Gastrocnemius medialis (tissue), 4 donors: ENCODE measurements at regions not wholly inside any gene's neighbourhood (a gene's known extent, or its start where the extent isn't known, plus 50 kb on each side); places are given as distances from the start of the nearest gene placed in this dataset.

Experiments used
- ATAC-seq, 2 donors: fragments of 150-250 bp; one replicate each; pipeline ENCODE4 v1.9.1; 2016
- DNase-seq, 2 donors: peaks; one replicate each; pipeline ENCODE4 v3.0.0-alpha.2; 2019
- H3K27ac ChIP-seq, 4 donors: fragments of 200-600 bp; sonication (generic); 1 replicate in 1 of 4; 2 replicates in 3 of 4; pipeline ENCODE4 v1.5.1; 2016 to 2018; ENCODE audit warnings: mild to moderate bottlenecking in 2 of 4, moderate library complexity in 1 of 4
- H3K27me3 ChIP-seq, 3 donors: fragments of 200-600 bp; sonication (generic) in 2 of 3; 1 replicate in 1 of 3; 2 replicates in 2 of 3; pipeline versions ENCODE4 v1.5.1 to v1.6.0; 2016 to 2019; ENCODE audit warnings: mild to moderate bottlenecking in 1 of 3, moderate library complexity in 1 of 3
- H3K36me3 ChIP-seq, 2 donors: fragments of 200-600 bp; sonication (generic) in 1 of 2; one replicate each; pipeline ENCODE4 v1.5.1; 2017 to 2018
- H3K4me1 ChIP-seq, 2 donors: fragments of 200-600 bp; sonication (generic) in 1 of 2; one replicate each; pipeline ENCODE4 v1.5.1; 2016 to 2017; ENCODE audit warnings: mild to moderate bottlenecking in 2 of 2
- H3K4me3 ChIP-seq, 4 donors: fragments of 200-600 bp; sonication (generic) in 3 of 4; 1 replicate in 1 of 4; 2 replicates in 3 of 4; pipeline ENCODE4 v1.5.1; 2016 to 2019; ENCODE audit warnings: mild to moderate bottlenecking in 2 of 4
- H3K9me3 ChIP-seq, 3 donors: fragments of 200-600 bp; sonication (generic) in 2 of 3; 1 replicate in 1 of 3; 2 replicates in 2 of 3; pipeline ENCODE4 v1.5.1; 2016 to 2019
- CTCF ChIP-seq, 5 experiments: fragments of 450-650 bp in 3 of 5; fragments of 200-600 bp in 2 of 5; sonication (generic) in 2 of 5; IDR thresholded peaks in 4 of 5; conservative IDR thresholded peaks in 1 of 5; 1 replicate in 4 of 5; 2 replicates in 1 of 5; pipeline ENCODE4 v1.5.1; 2016 to 2019; ENCODE audit warnings: antibody characterized with exemption in 5 of 5, mild to moderate bottlenecking in 3 of 5, moderate library complexity in 3 of 5
- POLR2A ChIP-seq, 2 donors: fragments of 450-650 bp; IDR thresholded peaks; one replicate each; pipeline ENCODE4 v1.6.1; 2017; ENCODE audit warnings: antibody characterized with exemption in 2 of 2, mild to moderate bottlenecking in 2 of 2, moderate library complexity in 2 of 2
- in situ Hi-C, 4 donors: fragments of 200-750 bp; cut with MboI; loops; one replicate each; pipeline versions ENCODE4 v1.15.0 to v1.8.0; 2017; ENCODE audit warnings: low sequenced_read_pairs in 4 of 4
- intact Hi-C: fragments of 100-400 bp; cut with DNase I; formaldehyde crosslinking; loops from one replicate; pipeline ENCODE4 v1.15.1; 2023; ENCODE audit warnings: low total_unique reads

GRCh38 chr10:57031346-57031745 is 670.3 kb upstream of the ZWINT start:
- no peak for ATAC-seq
- TF ChIP-seq CTCF (IDR thresholded peaks at IDR 0.05 in 4 of 5, conservative IDR thresholded peaks at IDR 0.05 in 1 of 5) (no peak), POLR2A (IDR thresholded peaks at IDR 0.05) (no peak)

GRCh38 chr10:57026307-57026706 is 665.2 kb upstream of the ZWINT start:
- no peak overlapping the region for H3K27ac ChIP-seq
- intact Hi-C loops (no loop called here), in situ Hi-C loops (no loop called here)
- DNase-seq (no peak), ATAC-seq (no peak)
- H3K4me3 ChIP-seq = no peak overlapping the region
- H3K9me3 ChIP-seq = no peaks in the 10 kb centered on the region
- H3K4me1 ChIP-seq = no peaks in the 10 kb centered on the region
- no peak for TF ChIP-seq POLR2A (IDR thresholded peaks at IDR 0.05)
- no peak for TF ChIP-seq CTCF (IDR thresholded peaks at IDR 0.05 in 4 of 5, conservative IDR thresholded peaks at IDR 0.05 in 1 of 5)
- H3K36me3 ChIP-seq = no peaks in the 10 kb centered on the region
- H3K27me3 ChIP-seq = no peaks in the 10 kb centered on the region

More at GRCh38 chr10:57031346-57031745, 670.3 kb upstream of the ZWINT start:
- Histone ChIP-seq H3K36me3 (no peaks in the 10 kb centered on the region), H3K9me3 (no peaks in the 10 kb centered on the region), H3K4me3 (no peak overlapping the region), H3K27ac (no peak overlapping the region), H3K4me1 (no peaks in the 10 kb centered on the region), H3K27me3 (no peaks in the 10 kb centered on the region)
- DNase-seq = no peak
- intact Hi-C loops (no loop called here), in situ Hi-C loops (no loop called here)

- Histone ChIP-seq H3K9me3 (no peaks in the 10 kb centered on the region), H3K4me1 (no peaks in the 10 kb centered on the region), H3K4me3 (no peak overlapping the region), H3K36me3 (no peaks in the 10 kb centered on the region), H3K27ac (no peak overlapping the region), H3K27me3 (no peaks in the 10 kb centered on the region)
- TF ChIP-seq CTCF (IDR thresholded peaks at IDR 0.05 in 4 of 5, conservative IDR thresholded peaks at IDR 0.05 in 1 of 5) = no peak
- TF ChIP-seq POLR2A (IDR thresholded peaks at IDR 0.05) = no peak
- ATAC-seq (no peak), DNase-seq (no peak)
- in situ Hi-C loops (no loop called here), intact Hi-C loops (no loop called here)
Observed at GRCh38 chr10:57023626-57024025, 662.6 kb upstream of the ZWINT start.

GRCh38 chr10:57018452-57018851 is 657.4 kb upstream of the ZWINT start:
- no peaks in the 10 kb centered on the region for H3K36me3 ChIP-seq
- H3K27ac ChIP-seq = no peak overlapping the region
- no peak overlapping the region for H3K4me3 ChIP-seq
- intact Hi-C loops = no loop called here
- H3K9me3 ChIP-seq = no peaks in the 10 kb centered on the region
- in situ Hi-C loops = no loop called here
- ATAC-seq (no peak), DNase-seq (no peak)
- no peaks in the 10 kb centered on the region for H3K27me3 ChIP-seq
- TF ChIP-seq POLR2A (IDR thresholded peaks at IDR 0.05) (no peak), CTCF (IDR thresholded peaks at IDR 0.05 in 4 of 5, conservative IDR thresholded peaks at IDR 0.05 in 1 of 5) (no peak)
- no peaks in the 10 kb centered on the region for H3K4me1 ChIP-seq

- Histone ChIP-seq H3K27ac (no peak overlapping the region), H3K36me3 (no peaks in the 10 kb centered on the region), H3K27me3 (no peaks in the 10 kb centered on the region), H3K9me3 (no peaks in the 10 kb centered on the region), H3K4me1 (no peaks in the 10 kb centered on the region), H3K4me3 (no peak overlapping the region)
- in situ Hi-C loops = no loop called here
- intact Hi-C loops = no loop called here
- TF ChIP-seq POLR2A (IDR thresholded peaks at IDR 0.05) (no peak), CTCF (IDR thresholded peaks at IDR 0.05 in 4 of 5, conservative IDR thresholded peaks at IDR 0.05 in 1 of 5) (no peak)
- ATAC-seq (no peak), DNase-seq (no peak)
Observed at GRCh38 chr10:57017356-57018037, 656.4 kb upstream of the ZWINT start.
